BJ (cell line): ENCODE measurements at regions not wholly inside any gene's neighbourhood (a gene's known extent, or its start where the extent isn't known, plus 50 kb on each side); places are given as distances from the start of the nearest gene placed in this dataset.

Experiments
- CTCF ChIA-PET: fragments of 350-600 bp; formaldehyde crosslinking; extraction: SDS; loops from one replicate; lab custom pipeline; 2021; ENCODE audit warnings: antibody characterized with exemption, inconsistent platforms; lab: Yijun Ruan, JAX
- POLR2A ChIA-PET: fragments of 300-600 bp; sonication (Branson Sonifier 250); formaldehyde crosslinking; extraction: SDS; loops from one replicate; lab custom pipeline; 2021; ENCODE audit warnings: antibody characterized with exemption; lab: Charles Lee
- DNase-seq: peaks from one replicate; pipeline ENCODE4 v3.0.0-alpha.2; 2011; ENCODE audit warnings: low read depth
- H3K27me3 ChIP-seq: 2 replicates; pipeline ENCODE4 v1.6.0; 2011; ENCODE audit warnings: low read length; ENCODE audit not compliant: control insufficient read depth, insufficient read depth
- H3K36me3 ChIP-seq: 2 replicates; pipeline ENCODE4 v1.5.1; 2011; ENCODE audit warnings: low read length; ENCODE audit not compliant: control insufficient read depth, insufficient read depth
- H3K4me3 ChIP-seq: 2 replicates; pipeline ENCODE4 v1.5.1; 2011; ENCODE audit warnings: low read depth, mild to moderate bottlenecking, control low read depth, low read length
- TF ChIP-seq, protein P1 (sequence below): IDR thresholded peaks from 2 replicates; pipeline ENCODE4 v1.5.1; 2011; ENCODE audit warnings: low read depth, mild to moderate bottlenecking, control low read depth, inconsistent platforms, low read length, moderate library complexity; ENCODE audit not compliant: insufficient read depth

DNA sequence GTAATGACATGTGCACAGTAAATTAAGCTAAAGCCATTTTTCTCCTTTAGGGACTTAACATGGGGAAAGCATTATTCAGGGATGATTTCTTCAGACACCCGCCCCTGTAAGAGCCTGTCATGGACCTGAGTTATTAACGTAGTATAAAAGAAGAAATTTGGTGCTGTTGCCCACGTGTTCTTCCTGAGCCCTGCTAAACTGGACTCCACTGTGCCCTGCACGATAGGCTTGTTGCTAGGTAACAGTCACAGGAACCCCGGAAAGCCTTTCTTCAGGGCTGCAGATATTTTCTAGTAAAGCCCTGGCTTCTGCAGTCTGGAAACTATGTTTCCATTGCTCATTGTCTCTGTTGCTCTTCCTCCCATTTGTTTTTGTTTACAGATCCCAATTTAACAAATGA, 157.9 kb downstream of the LRRC30 start:
- ChIA-PET POLR2A (no interaction called here), CTCF (interaction anchor here (1.0 kb wide), 1 partner anchor 31 kb away, joined by 3 read pairs; no protein-coding TSS in a partner anchor)
- no peaks in the 10 kb centered on the region; the same call in 1 of the 2 replicates for H3K27me3 ChIP-seq
- H3K36me3 ChIP-seq = no peaks in the 10 kb centered on the region
- H3K4me3 ChIP-seq = no peak overlapping the region
- DNase-seq = no peak
- TF ChIP-seq, protein P1, sequence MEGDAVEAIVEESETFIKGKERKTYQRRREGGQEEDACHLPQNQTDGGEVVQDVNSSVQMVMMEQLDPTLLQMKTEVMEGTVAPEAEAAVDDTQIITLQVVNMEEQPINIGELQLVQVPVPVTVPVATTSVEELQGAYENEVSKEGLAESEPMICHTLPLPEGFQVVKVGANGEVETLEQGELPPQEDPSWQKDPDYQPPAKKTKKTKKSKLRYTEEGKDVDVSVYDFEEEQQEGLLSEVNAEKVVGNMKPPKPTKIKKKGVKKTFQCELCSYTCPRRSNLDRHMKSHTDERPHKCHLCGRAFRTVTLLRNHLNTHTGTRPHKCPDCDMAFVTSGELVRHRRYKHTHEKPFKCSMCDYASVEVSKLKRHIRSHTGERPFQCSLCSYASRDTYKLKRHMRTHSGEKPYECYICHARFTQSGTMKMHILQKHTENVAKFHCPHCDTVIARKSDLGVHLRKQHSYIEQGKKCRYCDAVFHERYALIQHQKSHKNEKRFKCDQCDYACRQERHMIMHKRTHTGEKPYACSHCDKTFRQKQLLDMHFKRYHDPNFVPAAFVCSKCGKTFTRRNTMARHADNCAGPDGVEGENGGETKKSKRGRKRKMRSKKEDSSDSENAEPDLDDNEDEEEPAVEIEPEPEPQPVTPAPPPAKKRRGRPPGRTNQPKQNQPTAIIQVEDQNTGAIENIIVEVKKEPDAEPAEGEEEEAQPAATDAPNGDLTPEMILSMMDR = no peak

DNA sequence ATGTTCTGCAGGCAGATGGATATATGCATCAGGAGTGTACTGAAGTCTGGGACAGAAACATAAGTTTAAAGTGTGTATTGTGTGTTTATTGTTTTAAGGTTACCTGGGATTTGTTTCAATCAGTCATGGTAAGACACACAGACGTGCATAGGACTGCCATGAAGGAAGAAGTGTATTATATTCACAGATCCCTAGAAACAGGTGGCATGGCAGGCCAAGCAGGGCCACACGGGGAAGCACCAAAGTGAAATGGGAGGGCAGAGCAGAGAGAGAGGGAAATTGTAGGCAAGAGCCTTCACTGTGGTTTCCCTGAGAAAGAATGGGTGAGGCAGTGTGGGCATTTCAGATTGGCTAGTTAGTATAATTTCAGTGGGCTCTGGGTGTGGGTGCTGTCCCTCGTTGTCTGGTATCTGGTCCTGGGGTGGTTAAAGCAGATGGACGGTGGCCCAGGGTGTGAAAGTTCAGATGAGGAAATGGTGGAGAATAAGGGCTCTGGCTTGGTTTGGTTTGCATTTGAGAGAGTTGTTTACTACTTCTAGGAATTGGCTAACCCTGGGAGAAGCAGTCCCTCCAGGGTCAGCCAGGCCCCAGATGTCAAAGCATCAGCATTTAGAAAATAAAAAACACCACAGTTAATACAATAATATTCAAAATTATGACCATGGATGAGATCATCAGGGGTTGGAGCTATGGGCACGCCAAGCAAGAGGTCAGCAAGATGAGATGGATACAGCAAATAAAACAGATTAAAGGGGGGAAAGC, 160.0 kb downstream of the LRRC30 start:
- Histone ChIP-seq H3K4me3 (no peak overlapping the region), H3K36me3 (no peaks in the 10 kb centered on the region), H3K27me3 (no peaks in the 10 kb centered on the region; the same call in 1 of the 2 replicates)
- CTCF ChIA-PET = no interaction called here
- TF ChIP-seq, protein P1 = no peak
- DNase-seq = no peak
- POLR2A ChIA-PET = no interaction called here

DNA sequence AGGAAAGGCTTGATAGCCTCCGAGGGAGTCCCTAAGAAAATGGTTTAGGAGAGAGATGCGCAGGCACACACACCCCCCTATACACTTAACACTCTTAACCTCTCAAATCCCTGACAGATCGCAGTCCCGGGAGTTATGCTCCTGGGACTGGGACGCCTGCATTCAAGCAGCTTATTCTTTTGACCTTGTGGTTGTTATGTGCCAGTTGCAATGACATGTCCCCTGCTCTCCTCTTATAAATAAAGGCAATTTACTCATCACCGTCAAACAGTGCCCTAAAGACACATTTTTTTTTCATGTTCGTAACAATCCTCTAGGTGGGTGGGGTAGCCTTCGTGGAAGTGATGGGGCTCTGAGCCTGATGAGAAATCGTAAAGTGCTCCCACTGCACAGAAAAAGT, 162.2 kb downstream of the LRRC30 start:
- CTCF ChIA-PET = no interaction called here
- TF ChIP-seq, protein P1 = no peak
- POLR2A ChIA-PET = no interaction called here
- Histone ChIP-seq H3K27me3 (no peaks in the 10 kb centered on the region; the same call in 1 of the 2 replicates), H3K4me3 (no peak overlapping the region), H3K36me3 (no peaks in the 10 kb centered on the region)
- DNase-seq = no peak

DNA sequence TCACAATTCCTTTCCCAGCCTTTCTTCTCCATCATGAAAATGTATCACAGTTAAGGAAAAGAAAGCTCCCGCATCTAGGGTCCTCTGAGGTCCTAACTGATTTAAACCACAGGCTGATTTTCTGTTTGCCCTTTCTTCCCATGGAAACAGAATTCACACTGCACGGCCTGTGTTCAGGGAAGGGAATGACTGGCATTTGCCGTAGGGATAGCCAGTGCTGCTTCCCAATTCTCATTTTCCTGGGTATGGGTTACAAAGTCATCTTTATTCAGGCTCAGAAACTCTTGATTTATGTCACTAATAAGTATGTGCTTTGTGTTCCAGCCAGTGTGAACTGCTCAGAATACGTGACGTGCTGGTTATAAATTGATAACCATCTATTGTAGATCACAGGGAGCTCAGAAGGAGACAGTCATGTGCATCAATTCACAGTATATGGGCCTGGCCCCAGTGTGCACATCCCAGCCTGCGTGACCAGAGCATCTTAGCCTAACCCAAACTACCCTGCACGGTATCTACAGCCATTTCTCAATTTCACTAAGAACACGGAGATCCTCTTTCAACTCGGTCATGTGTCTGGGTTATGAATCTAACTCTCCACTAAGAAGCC, 163.3 kb downstream of the LRRC30 start:
- POLR2A ChIA-PET = no interaction called here
- CTCF ChIA-PET = interaction anchor here (0.6 kb wide), 1 partner anchor 22 kb away, joined by 3 read pairs; no protein-coding TSS in a partner anchor
- no peak for DNase-seq

DNA sequence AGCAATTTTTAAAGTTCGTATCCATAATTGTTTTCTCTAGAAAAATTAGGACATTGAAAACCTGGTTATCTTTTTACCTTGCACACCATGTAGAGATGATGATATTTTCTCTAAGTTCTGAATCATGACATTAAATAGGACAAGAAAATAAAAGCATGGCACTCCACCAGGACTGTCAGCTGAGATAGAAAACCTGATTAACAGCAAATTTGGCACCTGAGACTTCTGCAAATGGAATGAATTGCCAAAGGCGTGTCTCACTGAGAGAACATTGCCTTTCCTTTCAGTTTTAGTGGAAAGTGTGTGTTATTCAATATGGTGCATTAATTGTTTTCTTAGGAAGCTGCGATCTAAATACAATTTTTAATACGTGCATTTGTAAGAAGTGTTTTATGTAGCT, 164.7 kb downstream of the LRRC30 start:
- no peak for DNase-seq
- no peak overlapping the region for H3K4me3 ChIP-seq
- ChIA-PET CTCF (no interaction called here), POLR2A (no interaction called here)
- no peaks in the 10 kb centered on the region; the same call in 1 of the 2 replicates for H3K27me3 ChIP-seq
- no peaks in the 10 kb centered on the region for H3K36me3 ChIP-seq
- TF ChIP-seq, protein P1 = no peak

More for the DNA sequence above, 163.3 kb downstream of the LRRC30 start:
- Histone ChIP-seq H3K36me3 (no peaks in the 10 kb centered on the region), H3K4me3 (no peak overlapping the region), H3K27me3 (no peaks in the 10 kb centered on the region; the same call in 1 of the 2 replicates)
- TF ChIP-seq, protein P1 = no peak
